Motor neuron (in vitro differentiated cells): ENCODE measurements at regions not wholly inside any gene's neighbourhood (a gene's known extent, or its start where the extent isn't known, plus 50 kb on each side); places are given as distances from the start of the nearest gene placed in this dataset.

ENCODE experiments used
- ATAC-seq, 8 experiments: fragments of 200-7000 bp; cut with Tn5 transposase; replicated peaks in 6 of 8; 2 replicates each; pipeline ENCODE4 v1.8.0; 2021; ENCODE audit warnings: mild to moderate bottlenecking in 8 of 8, moderate library complexity in 8 of 8
- H3K27ac ChIP-seq, 2 donors: fragments of 250-450 bp; sonication (Bioruptor Pico); 2 replicates each; pipeline ENCODE4 v1.9.0; 2021; ENCODE audit warnings: antibody characterized with exemption in 2 of 2, mild to moderate bottlenecking in 2 of 2, moderate library complexity in 1 of 2
- H3K4me1 ChIP-seq, 2 donors: fragments of 250-450 bp; sonication (Bioruptor Pico); replicated peaks in 1 of 2; 2 replicates each; pipeline ENCODE4 v1.6.1; 2021; ENCODE audit warnings: antibody characterized with exemption in 2 of 2, mild to moderate bottlenecking in 2 of 2, moderate library complexity in 1 of 2
- H3K4me3 ChIP-seq, 5 donors: fragments of 250-450 bp; sonication (Bioruptor Pico); 2 replicates each; pipeline ENCODE4 v1.9.0; 2021; ENCODE audit warnings: antibody characterized with exemption in 5 of 5, mild to moderate bottlenecking in 5 of 5, moderate library complexity in 4 of 5
- WGBS, 10 experiments: fragments of 450-650 bp; shearing (Covaris generic); methylation state at CpG; one replicate each; pipeline ENCODE4 v1.0.0; 2022; 5-methylcytosine and 5-hydroxymethylcytosine counted together
- in situ Hi-C, 9 experiments: fragments of 400-800 bp; cut with MboI; loops; one replicate each; pipeline ENCODE4 v1.15.0; 2021; ENCODE audit warnings: low sequenced_read_pairs in 9 of 9, low pct_unique_long_range_greater_than_20kb in 2 of 9; ENCODE audit not compliant: unreplicated experiment in 9 of 9

- H3K4me1 ChIP-seq, result peaks cover 2 to 6% of the 10 kb centered on the region in 2 donors
- 74 to 100% (median 88%) methylated on average over 2 to 7 of the region's 8 CpGs; no CpG with 5 or more reads in 3 of the 10 experiments for WGBS, 10 experiments
- H3K4me3 ChIP-seq, result no peak overlapping the region
- in situ Hi-C loops, result no loop called here
- no peak for ATAC-seq
- H3K27ac ChIP-seq, result no peak overlapping the region
Measured at GRCh38 chr20:57946559-57947315, 236.9 kb upstream of the PMEPA1 start.

- no peak for ATAC-seq
- in situ Hi-C loops, result no loop called here
- WGBS, 10 experiments, result 66 to 100% (median 87%) methylated on average over 1 to 6 of the region's 6 CpGs; no CpG with 5 or more reads in 2 of the 10 experiments
- H3K4me1 ChIP-seq, result peaks cover 2 to 9% of the 10 kb centered on the region in 2 donors
- no peak overlapping the region for H3K27ac ChIP-seq
- H3K4me3 ChIP-seq, result no peak overlapping the region
Measured at GRCh38 chr20:57944988-57945387, 235.2 kb upstream of the PMEPA1 start.

DNA sequence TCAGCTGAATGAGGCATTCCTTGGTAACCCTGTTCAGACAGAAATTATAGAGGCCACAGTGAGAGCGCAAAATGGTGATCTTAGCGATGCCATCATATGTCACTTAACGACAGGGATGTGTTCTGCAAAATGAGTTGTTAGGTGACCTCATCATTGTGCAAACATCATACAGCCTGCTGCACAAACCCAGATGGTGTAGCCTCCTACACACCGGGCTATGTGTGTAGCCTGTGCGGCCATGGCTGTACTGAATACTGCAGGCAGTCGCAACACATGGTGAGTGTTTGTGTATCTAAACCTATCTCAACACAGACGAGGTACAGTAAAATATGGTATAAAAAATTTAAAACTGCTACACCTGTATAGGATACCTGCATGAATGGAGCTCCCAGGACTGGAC, 234.1 kb upstream of the PMEPA1 start:
- ATAC-seq, result peak in 3 of 8 experiments; percentile 45 to 70 (median 64)
- WGBS, 10 experiments, result 64 to 100% (median 82%) methylated on average over 1 to 6 of the region's 7 CpGs; no CpG with 5 or more reads in 2 of the 10 experiments
- in situ Hi-C loops, result no loop called here
- Histone ChIP-seq H3K4me1 (peaks cover 2 to 12% of the 10 kb centered on the region in 2 donors), H3K27ac (no peak overlapping the region), H3K4me3 (no peak overlapping the region)

DNA sequence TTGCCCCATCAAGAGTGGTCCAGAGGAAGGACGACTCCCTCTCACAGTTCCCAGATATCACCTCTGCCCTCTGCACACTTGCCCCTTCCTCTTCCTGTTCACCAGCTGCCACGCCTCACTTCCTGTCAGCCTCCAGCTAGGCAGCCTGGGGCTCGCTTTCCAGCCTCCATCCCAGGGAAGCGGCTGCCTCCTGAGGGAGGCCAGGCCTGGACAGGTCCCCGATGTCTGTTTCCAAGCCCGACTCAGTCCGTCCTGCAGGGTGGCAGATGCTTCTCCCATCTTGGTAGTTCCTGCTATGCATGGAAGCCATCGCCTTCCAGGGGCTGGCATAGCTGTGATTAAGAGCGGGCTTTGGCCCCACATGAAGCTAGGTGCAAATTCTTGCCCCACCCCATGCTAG, 233.5 kb upstream of the PMEPA1 start:
- in situ Hi-C loops, result no loop called here
- 81 to 100% (median 94%) methylated on average over 1 to 5 of the region's 9 CpGs; no CpG with 5 or more reads in 4 of the 10 experiments for WGBS, 10 experiments

GRCh38 chr20:57941604-57942381, 232.0 kb upstream of the PMEPA1 start:
- in situ Hi-C loops, result no loop called here
- 48 to 100% (median 74%) methylated on average over 1 to 14 of the region's 16 CpGs; no CpG with 5 or more reads in 2 of the 10 experiments for WGBS, 10 experiments
- Histone ChIP-seq H3K4me1 (peaks cover 2 to 16% of the 10 kb centered on the region in 2 donors), H3K27ac (peak overlapping the region in 1 of 2 donors; percentile 34), H3K4me3 (no peak overlapping the region)
- ATAC-seq, result peak in 5 of 8 experiments; percentile 40 to 82 (median 79)

More for the DNA sequence above, 233.5 kb upstream of the PMEPA1 start:
- Histone ChIP-seq H3K4me3 (no peak overlapping the region), H3K27ac (no peak overlapping the region), H3K4me1 (peaks cover 2 to 16% of the 10 kb centered on the region in 2 donors)
- no peak for ATAC-seq

GRCh38 chr20:57940868-57941522, 231.2 kb upstream of the PMEPA1 start:
- H3K4me1 ChIP-seq, result peaks cover 2 to 16% of the 10 kb centered on the region in 2 donors
- in situ Hi-C loops, result no loop called here
- 33 to 82% (median 72%) methylated on average over 1 to 5 of the region's 14 CpGs; no CpG with 5 or more reads in 5 of the 10 experiments for WGBS, 10 experiments
- peak overlapping the region in 1 of 2 donors; percentile 34 for H3K27ac ChIP-seq
- no peak overlapping the region for H3K4me3 ChIP-seq
- ATAC-seq, result peak in 2 of 8 experiments; percentile 11 to 25

- WGBS, 10 experiments, result 80 to 100% methylated on average over 1 to 3 of the region's 4 CpGs; no CpG with 5 or more reads in 8 of the 10 experiments
- no peak for ATAC-seq
- no peak overlapping the region for H3K4me3 ChIP-seq
- no peak overlapping the region for H3K27ac ChIP-seq
- peaks cover 2 to 16% of the 10 kb centered on the region in 2 donors for H3K4me1 ChIP-seq
- in situ Hi-C loops, result no loop called here
Measured at GRCh38 chr20:57940376-57940775, 230.6 kb upstream of the PMEPA1 start.

GRCh38 chr20:57939499-57939898, 229.7 kb upstream of the PMEPA1 start:
- 69 to 100% (median 83%) methylated on average over 1 to 3 of the region's 3 CpGs; no CpG with 5 or more reads in 3 of the 10 experiments for WGBS, 10 experiments
- in situ Hi-C loops, result no loop called here
- no peak for ATAC-seq
- Histone ChIP-seq H3K4me1 (peaks cover 2 to 16% of the 10 kb centered on the region in 2 donors), H3K4me3 (no peak overlapping the region), H3K27ac (no peak overlapping the region)

GRCh38 chr20:57938158-57939108, 228.6 kb upstream of the PMEPA1 start:
- no peak overlapping the region for H3K27ac ChIP-seq
- in situ Hi-C loops, result no loop called here
- H3K4me3 ChIP-seq, result no peak overlapping the region
- peak in 2 of 8 experiments; percentile 15 to 56 for ATAC-seq
- H3K4me1 ChIP-seq, result peaks cover 2 to 16% of the 10 kb centered on the region in 2 donors
- 36 to 83% (median 61%) methylated on average over 2 to 12 of the region's 19 CpGs; no CpG with 5 or more reads in 2 of the 10 experiments for WGBS, 10 experiments

- Histone ChIP-seq H3K27ac (no peak overlapping the region), H3K4me3 (no peak overlapping the region), H3K4me1 (peaks cover under 1 to 13% of the 10 kb centered on the region in 2 donors)
- peak in 1 of 8 experiments; percentile 35 for ATAC-seq
- WGBS, 10 experiments, result 45 to 88% (median 73%) methylated on average over 1 to 5 of the region's 6 CpGs
- in situ Hi-C loops, result no loop called here
Measured at GRCh38 chr20:57936636-57937385, 227.0 kb upstream of the PMEPA1 start.

DNA sequence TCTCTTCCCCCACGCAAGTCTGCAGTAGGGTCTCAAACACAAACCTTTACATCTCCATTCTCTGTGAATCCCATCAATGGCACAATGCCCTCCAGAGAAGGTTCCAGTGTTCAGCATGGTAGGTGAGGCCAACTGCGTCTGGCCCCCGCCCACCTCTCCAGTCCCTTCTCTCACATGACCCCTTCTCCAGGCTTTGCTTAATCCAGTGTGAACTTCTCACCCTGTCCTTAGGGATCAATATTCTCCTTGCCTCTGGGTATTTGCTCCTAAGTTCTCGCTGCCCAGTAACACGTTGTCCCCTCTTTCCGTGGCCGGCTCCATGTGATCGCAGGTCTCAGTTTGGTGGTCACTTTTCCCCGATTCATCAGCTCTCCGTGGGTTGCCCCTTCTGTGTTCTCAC, 225.1 kb upstream of the PMEPA1 start:
- in situ Hi-C loops, result no loop called here
- H3K4me3 ChIP-seq, result no peak overlapping the region
- no peak for ATAC-seq
- H3K4me1 ChIP-seq, result peaks cover 0 to 11% of the 10 kb centered on the region in 2 donors
- no peak overlapping the region for H3K27ac ChIP-seq
- 52 to 96% (median 83%) methylated on average over 2 to 9 of the region's 10 CpGs; no CpG with 5 or more reads in 4 of the 10 experiments for WGBS, 10 experiments
